Neural progenitor cell (in vitro differentiated cells): ENCODE measurements at regions not wholly inside any gene's neighbourhood (a gene's known extent, or its start where the extent isn't known, plus 50 kb on each side); places are given as distances from the start of the nearest gene placed in this dataset.

ENCODE experiments used
- DNase-seq: peaks from one replicate; pipeline ENCODE4 v3.0.0-alpha.2; 2016; ENCODE audit warnings: low spot score
- H2AFZ ChIP-seq: fragments of 200-600 bp; sonication (generic); replicated peaks from 2 replicates; pipeline ENCODE4 v1.6.1; 2016; ENCODE audit warnings: antibody characterized with exemption
- H3F3A ChIP-seq: fragments of 200-600 bp; sonication (generic); 2 replicates; pipeline ENCODE4 v1.6.1; 2016; ENCODE audit warnings: antibody characterized with exemption, low read depth
- H3K27ac ChIP-seq: fragments of 200-600 bp; sonication (generic); 2 replicates; pipeline ENCODE4 v1.5.1; 2016; ENCODE audit warnings: mild to moderate bottlenecking
- H3K27me3 ChIP-seq: fragments of 200-600 bp; sonication (generic); 2 replicates; pipeline ENCODE4 v1.6.1; 2016; ENCODE audit warnings: mild to moderate bottlenecking, moderate library complexity
- H3K36me3 ChIP-seq: fragments of 200-600 bp; sonication (generic); 2 replicates; pipeline ENCODE4 v1.5.1; 2016
- H3K4me1 ChIP-seq: fragments of 200-600 bp; sonication (generic); 2 replicates; pipeline ENCODE4 v1.6.1; 2016; ENCODE audit warnings: mixed run types
- H3K4me2 ChIP-seq: fragments of 200-600 bp; sonication (generic); 2 replicates; pipeline ENCODE4 v1.6.1; 2016
- H3K4me3 ChIP-seq: fragments of 200-600 bp; sonication (generic); 2 replicates; pipeline ENCODE4 v1.5.1; 2016
- H3K79me2 ChIP-seq: fragments of 200-600 bp; sonication (generic); 2 replicates; pipeline ENCODE4 v1.6.1; 2016; ENCODE audit warnings: low read depth
- H3K9ac ChIP-seq: fragments of 200-600 bp; sonication (generic); 2 replicates; pipeline ENCODE4 v1.6.1; 2016
- H3K9me3 ChIP-seq: fragments of 200-600 bp; sonication (generic); 2 replicates; pipeline ENCODE4 v1.5.1; 2016; ENCODE audit warnings: low read depth
- H4K20me1 ChIP-seq: fragments of 200-600 bp; sonication (generic); 2 replicates; pipeline ENCODE4 v1.6.1; 2016; ENCODE audit warnings: low read depth
- H3K27ac Mint-ChIP-seq: 3 replicates; pipeline ENCODE4 v1.8.0; 2021; ENCODE audit warnings: mixed read lengths
- H3K27me3 Mint-ChIP-seq: 2 replicates; pipeline ENCODE4 v1.8.0; 2022; ENCODE audit warnings: low read depth, mild to moderate bottlenecking, inconsistent platforms, moderate library complexity, mixed read lengths; ENCODE audit not compliant: insufficient read depth
- H3K36me3 Mint-ChIP-seq: 3 replicates; pipeline ENCODE4 v1.8.0; 2021; ENCODE audit warnings: mixed read lengths
- H3K4me1 Mint-ChIP-seq: 3 replicates; pipeline ENCODE4 v1.8.0; 2021; ENCODE audit warnings: mixed read lengths
- H3K4me3 Mint-ChIP-seq: 3 replicates; pipeline ENCODE4 v1.8.0; 2021; ENCODE audit warnings: mild to moderate bottlenecking, moderate library complexity, mixed read lengths
- H3K9me3 Mint-ChIP-seq: 3 replicates; pipeline ENCODE4 v1.8.0; 2020; ENCODE audit warnings: mixed read lengths
- CTCF ChIP-seq: fragments of 200-600 bp; sonication (generic); IDR thresholded peaks from 2 replicates; pipeline ENCODE4 v1.5.1; 2017; ENCODE audit warnings: antibody characterized with exemption, mild to moderate bottlenecking
- EZH2 ChIP-seq: fragments of 200-600 bp; sonication (generic); IDR thresholded peaks from 2 replicates; pipeline ENCODE4 v1.6.1; 2017; ENCODE audit warnings: antibody characterized with exemption, mild to moderate bottlenecking, moderate library complexity
- EZH2phosphoT487 ChIP-seq: fragments of 200-600 bp; sonication (generic); IDR thresholded peaks from 2 replicates; pipeline ENCODE4 v1.6.1; 2017; ENCODE audit warnings: antibody characterized with exemption

GRCh38 chr13:99074693-99075092, 96.8 kb upstream of the DOCK9 start:
- Mint-ChIP-seq H3K27ac (no peak overlapping the region), H3K36me3 (no peaks in the 10 kb centered on the region), H3K4me3 (no peak overlapping the region), H3K4me1 (no peaks in the 10 kb centered on the region), H3K9me3 (no peaks in the 10 kb centered on the region), H3K27me3 (peaks cover 12% of the 10 kb centered on the region)
- Histone ChIP-seq H2AFZ (no peak overlapping the region), H3F3A (no peaks in the 10 kb centered on the region), H3K4me3 (no peak overlapping the region), H3K4me1 (no peaks in the 10 kb centered on the region), H3K36me3 (no peaks in the 10 kb centered on the region), H3K27me3 (no peaks in the 10 kb centered on the region), H4K20me1 (no peaks in the 10 kb centered on the region), H3K9me3 (no peaks in the 10 kb centered on the region), H3K79me2 (no peaks in the 10 kb centered on the region), H3K9ac (no peak overlapping the region), H3K4me2 (no peak overlapping the region), H3K27ac (no peak overlapping the region)
- TF ChIP-seq EZH2 (no peak), EZH2phosphoT487 (no peak)
- DNase-seq, result no peak

- no peak overlapping the region for H3K27ac ChIP-seq
- H3F3A ChIP-seq, result no peaks in the 10 kb centered on the region
- H3K4me1 ChIP-seq, result no peaks in the 10 kb centered on the region
- H3K9ac ChIP-seq, result no peak overlapping the region
- H3K4me3 Mint-ChIP-seq, result no peak overlapping the region
- H3K4me3 ChIP-seq, result no peak overlapping the region
- no peaks in the 10 kb centered on the region for H3K9me3 ChIP-seq
- no peak overlapping the region for H3K4me2 ChIP-seq
- H3K4me1 Mint-ChIP-seq, result no peaks in the 10 kb centered on the region
- no peaks in the 10 kb centered on the region for H4K20me1 ChIP-seq
- no peak overlapping the region for H2AFZ ChIP-seq
- DNase-seq, result no peak
- H3K9me3 Mint-ChIP-seq, result no peaks in the 10 kb centered on the region
- H3K36me3 ChIP-seq, result no peaks in the 10 kb centered on the region
- no peaks in the 10 kb centered on the region for H3K79me2 ChIP-seq
- no peaks in the 10 kb centered on the region for H3K27me3 ChIP-seq
- TF ChIP-seq EZH2phosphoT487 (no peak), EZH2 (no peak), CTCF (no peak)
- H3K36me3 Mint-ChIP-seq, result no peaks in the 10 kb centered on the region
- no peak overlapping the region for H3K27ac Mint-ChIP-seq
- peaks cover 14% of the 10 kb centered on the region for H3K27me3 Mint-ChIP-seq
These were observed 97.7 kb upstream of the DOCK9 start for GRCh38 chr13:99075268-99076191.

GRCh38 chr13:99078017-99078771, 100.3 kb upstream of the DOCK9 start:
- Histone ChIP-seq H4K20me1 (no peaks in the 10 kb centered on the region), H3F3A (no peaks in the 10 kb centered on the region), H3K27me3 (peaks cover under 1% of the 10 kb centered on the region), H3K4me2 (no peak overlapping the region), H3K9me3 (no peaks in the 10 kb centered on the region), H2AFZ (no peak overlapping the region), H3K36me3 (no peaks in the 10 kb centered on the region), H3K27ac (no peak overlapping the region), H3K4me1 (no peaks in the 10 kb centered on the region), H3K79me2 (no peaks in the 10 kb centered on the region), H3K4me3 (no peak overlapping the region), H3K9ac (no peak overlapping the region)
- Mint-ChIP-seq H3K9me3 (no peaks in the 10 kb centered on the region), H3K27me3 (peaks cover 14% of the 10 kb centered on the region), H3K4me3 (no peak overlapping the region), H3K36me3 (no peaks in the 10 kb centered on the region), H3K4me1 (no peaks in the 10 kb centered on the region), H3K27ac (no peak overlapping the region)
- TF ChIP-seq CTCF (no peak), EZH2phosphoT487 (no peak), EZH2 (no peak)
- no peak for DNase-seq
